COLO668 (cell line): ENCODE measurements at regions not wholly inside any gene's neighbourhood (a gene's known extent, or its start where the extent isn't known, plus 50 kb on each side); places are given as distances from the start of the nearest gene placed in this dataset.

Experiments
- DNase-seq: peaks from one replicate; lab custom pipeline; 2025; ENCODE audit not compliant: unreplicated experiment; lab: John Stamatoyannopoulos, UW

DNA sequence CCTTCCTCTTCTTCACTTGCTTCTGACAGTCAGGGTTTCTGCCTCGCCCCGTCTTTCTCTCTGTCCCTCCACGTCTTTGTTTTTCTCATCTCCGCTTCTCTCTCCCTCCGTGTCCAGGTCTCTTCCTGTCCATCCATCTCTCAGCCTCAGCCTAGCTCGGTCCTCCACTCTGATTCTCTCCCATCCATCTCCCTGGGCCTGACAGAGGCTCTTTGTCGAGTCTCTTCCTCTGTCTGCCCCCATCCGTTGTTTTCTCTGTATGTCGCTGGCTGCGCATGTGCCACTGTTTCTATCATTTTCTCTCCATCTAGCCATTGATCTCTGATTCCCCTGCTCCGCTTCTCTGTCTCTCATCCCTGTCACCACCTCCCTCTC, 328.9 kb upstream of the TBX3 start:
- DNase-seq, result no peak

- no peak for DNase-seq
These were observed 327.7 kb upstream of the TBX3 start for GRCh38 chr12:115011703-115012102.

DNA sequence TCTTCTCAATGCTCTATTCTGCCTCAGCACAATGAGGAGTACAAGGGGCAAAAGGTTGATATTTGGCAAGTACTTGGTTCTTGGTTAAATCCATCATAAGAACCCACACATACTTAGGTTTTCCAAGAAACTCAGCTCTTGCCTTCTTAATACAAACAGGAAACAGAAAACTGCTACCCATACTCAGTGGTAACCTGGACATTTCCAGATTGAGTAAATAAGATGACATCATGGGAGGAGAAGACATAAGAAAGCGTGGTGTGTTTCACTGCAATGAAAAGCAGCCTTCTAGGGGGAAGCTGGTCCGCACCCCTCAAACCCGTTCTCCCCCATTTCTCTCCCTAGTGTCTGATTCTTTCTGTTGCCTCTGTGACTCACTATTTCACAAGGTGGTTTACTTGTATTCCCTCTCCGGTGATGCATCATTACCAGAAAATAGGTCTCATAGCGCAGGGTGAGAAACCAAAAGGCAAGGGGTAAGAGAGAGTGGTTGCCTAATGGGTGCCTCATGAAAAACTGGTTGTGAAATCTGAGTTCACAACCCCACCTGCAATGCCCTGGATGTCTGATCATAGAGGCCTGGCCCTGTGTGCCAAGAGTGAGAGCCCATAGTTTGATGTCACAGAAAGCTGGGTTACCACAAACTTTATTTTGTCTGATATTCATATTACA, 326.5 kb upstream of the TBX3 start:
- no peak for DNase-seq

DNA sequence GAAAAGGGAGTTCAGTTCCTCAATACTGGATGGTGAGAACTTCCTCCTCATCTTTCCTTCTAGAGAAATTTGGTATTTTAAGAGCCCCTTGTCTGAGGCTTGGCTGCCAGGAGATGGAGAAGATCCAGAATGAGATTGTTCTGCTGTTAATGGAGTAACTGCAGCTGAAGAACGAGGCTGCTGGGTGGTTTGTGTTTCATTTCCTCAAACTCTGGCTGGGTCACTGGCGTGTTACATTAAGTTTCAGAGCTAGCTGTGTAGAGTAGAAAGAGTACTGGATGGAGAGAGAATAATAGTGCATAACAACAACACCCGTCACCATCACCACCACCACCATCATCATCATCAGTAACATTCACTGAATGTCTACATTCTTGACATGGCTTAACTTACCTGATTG, 325.0 kb upstream of the TBX3 start:
- no peak for DNase-seq

DNA sequence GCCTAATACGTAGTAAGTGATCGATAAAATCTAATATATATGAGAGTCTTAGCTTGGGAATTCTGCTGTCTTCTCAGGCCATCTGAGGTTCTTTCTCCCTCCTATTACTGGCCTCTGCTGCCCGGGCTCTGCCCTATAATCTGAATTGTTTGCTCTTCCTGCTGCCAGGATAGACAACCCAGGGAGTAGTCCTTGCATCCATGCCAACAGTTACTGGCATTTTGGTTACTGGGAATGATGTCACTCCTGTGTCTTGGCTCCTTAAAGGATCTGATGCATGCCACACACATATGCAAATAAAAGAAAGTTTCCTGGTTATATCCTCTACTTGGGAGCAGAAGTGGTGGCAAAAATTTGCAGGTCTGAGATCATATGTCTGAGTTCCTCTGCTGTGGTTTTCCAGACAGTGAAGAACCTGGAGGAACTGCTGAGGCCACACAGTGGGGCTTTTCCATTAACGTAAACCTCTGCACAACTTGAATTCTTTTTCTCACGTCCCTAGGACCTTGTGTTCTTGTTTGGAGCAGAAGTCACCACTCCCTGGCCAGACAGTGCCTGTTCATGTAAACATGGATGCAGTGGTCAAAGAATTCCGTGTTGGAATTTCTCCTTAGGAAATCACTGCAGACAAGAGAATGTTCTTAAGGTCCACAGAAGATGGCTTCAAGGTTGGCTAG, 320.6 kb upstream of the TBX3 start:
- no peak for DNase-seq

- DNase-seq, result no peak
These were observed 318.5 kb upstream of the TBX3 start for GRCh38 chr12:115002434-115002833.

DNA sequence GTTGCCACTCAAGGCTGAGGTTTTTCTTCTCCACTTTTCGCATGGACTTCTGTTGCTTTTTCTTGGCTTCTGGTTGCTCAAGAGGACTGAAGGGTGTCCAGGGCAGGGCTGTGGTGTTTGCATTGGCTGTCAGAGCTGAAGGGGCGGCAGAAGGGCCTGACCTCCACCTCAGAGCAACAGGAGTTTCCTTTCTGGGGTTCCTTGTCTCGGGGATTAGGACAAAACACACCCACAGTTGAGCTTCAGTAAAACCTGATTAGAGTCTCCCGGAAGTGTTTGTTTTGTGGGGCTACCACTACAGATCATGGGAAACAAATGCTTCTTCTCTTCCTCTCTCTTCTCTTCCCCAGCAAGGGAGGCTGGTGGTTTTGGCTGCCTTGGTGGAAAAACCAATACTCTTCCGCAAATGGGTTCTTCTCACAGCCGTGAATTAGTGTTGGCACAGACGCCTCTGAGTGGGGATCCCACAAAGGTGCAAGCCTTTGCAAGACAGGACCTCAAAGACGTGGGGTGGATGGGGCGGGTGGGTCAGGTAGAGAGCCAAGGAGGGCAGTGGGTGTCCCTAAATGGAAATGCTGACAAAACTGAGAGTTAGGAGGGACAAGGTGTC, 317.7 kb upstream of the TBX3 start:
- no peak for DNase-seq

DNA sequence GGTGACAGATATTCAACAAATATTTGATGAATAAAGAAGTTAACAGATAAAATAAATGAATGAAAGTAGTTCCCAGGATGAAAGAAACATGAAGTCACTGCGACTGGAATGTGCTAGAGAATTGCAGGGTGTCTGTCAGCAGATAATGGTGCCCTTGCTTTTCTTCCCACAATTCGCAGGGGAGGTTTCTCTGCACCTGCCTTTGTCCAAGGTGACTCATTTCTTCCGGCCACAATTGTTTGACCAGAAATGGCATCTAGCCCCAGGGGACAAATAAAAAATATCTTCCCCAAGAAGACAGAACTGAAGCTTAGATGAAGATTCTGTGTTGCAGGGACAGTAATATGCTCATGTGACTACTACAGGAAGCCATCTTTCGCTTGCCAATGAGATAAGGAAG, 316.1 kb upstream of the TBX3 start:
- no peak for DNase-seq

GRCh38 chr12:114998750-114999128, 314.8 kb upstream of the TBX3 start:
- no peak for DNase-seq

DNA sequence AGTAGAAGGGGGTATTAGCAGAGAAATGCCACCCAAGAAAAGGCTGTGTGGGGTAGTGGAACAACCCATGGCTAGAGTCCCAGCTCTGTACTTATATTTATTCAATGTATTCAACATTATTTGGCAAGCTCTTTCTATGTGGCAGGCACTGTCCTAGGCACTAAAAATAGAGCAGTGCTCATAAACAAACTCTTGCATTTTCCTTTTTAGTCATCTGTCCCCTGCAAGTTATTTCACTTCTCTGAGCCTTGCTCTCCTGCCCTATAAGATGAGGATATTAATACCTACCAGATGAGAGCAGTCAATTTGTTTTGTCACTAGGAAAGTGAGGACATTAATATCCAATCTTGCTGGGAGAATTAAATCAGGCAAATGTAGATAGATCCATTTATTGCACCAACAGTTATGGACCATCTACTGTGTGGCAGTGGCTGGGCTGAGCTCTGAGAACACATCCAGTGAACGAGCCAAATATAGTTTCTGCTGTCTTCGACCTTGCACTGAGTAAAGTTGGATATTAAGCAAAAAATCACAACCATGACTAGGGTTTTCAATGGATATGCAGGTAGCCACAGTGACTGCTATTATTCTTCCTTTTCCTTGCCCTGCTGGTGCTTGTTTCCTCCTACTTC, 314.3 kb upstream of the TBX3 start:
- DNase-seq, result no peak

- DNase-seq, result no peak
These were observed 312.4 kb upstream of the TBX3 start for GRCh38 chr12:114996382-114996781.

DNA sequence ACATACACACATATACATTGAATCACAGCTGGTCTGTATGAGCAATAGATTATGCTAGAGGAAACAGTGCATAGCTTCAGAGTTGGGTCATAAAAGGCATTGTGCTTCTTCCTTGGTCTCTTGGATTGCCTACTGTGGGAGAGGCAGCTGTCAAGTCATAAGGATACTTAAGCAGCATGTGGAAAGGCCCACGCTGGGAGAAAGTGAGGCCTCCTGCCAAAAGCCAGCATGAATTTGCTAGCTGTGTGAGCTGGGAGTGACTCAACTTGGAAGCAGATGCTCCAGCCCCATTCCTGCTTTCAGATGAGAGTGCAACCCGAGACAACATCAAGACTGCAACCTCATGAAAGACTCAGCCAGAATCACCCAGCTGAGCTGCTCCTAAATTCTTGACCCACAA, 311.9 kb upstream of the TBX3 start:
- no peak for DNase-seq

DNA sequence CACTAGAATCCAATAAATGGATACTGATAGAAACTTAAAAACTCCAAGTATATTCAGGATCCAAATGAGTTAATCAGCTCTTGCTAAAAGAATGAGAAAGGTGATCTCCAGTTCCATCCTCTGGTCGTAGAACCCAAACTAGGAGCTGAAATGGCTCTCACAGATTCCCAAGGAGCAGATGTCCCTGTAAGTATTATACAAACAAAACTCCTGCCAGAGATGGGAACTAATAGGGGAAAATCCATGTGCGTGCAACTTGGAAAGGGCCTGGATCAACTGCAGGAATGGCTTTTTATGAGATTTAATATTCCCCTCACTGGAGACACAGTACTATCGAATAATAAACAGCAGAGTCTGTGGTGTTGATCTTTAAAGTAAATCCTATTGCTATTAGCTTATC, 309.2 kb upstream of the TBX3 start:
- no peak for DNase-seq

DNA sequence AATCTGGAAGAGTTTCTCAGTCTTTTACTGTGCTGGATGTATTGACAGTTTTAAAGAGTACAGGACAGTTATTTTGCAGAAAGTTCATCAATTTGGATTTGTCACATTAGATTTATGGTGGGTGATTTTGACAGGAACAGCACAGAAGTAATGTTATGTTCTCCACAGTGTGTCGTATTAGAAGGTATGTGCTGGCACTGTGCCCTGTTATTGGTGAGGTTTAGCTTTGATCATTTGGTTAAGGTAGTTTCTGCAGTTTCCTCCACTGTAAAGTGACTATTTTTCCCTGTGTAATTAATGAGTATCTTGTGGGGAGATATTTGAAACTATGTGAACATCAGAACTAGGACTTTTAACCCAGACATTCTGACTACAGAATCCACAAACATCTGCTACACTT, 308.5 kb upstream of the TBX3 start:
- no peak for DNase-seq

- no peak for DNase-seq
These were observed 306.4 kb upstream of the TBX3 start for GRCh38 chr12:114990381-114990780.

- DNase-seq, result no peak
These were observed 302.9 kb upstream of the TBX3 start for GRCh38 chr12:114986849-114987248.

- DNase-seq, result no peak
These were observed 302.3 kb upstream of the TBX3 start for GRCh38 chr12:114986178-114986714.

DNA sequence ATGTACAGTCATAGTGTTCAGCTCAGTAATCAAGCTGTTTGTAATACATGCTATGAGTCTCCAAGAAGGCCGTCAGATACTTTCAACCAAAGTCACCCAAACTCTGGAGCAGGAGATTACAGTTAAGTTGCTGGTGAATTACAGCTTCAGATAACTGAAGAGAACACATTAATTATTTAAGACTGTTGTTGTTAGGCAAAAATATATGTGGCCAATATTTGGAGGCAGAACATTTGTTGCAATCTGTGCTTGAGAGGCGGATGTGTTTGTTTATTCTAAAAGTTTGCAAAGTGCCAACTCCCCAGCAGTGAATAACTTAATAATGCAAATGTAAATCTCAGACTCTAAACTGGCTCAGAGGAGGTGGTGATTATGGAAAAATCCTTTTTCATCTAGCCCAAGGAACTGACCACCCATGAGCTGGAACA, 300.7 kb upstream of the TBX3 start:
- no peak for DNase-seq

GRCh38 chr12:114982760-114983159, 298.8 kb upstream of the TBX3 start:
- no peak for DNase-seq

- DNase-seq, result no peak
These were observed 297.1 kb upstream of the TBX3 start for GRCh38 chr12:114981036-114981435.

DNA sequence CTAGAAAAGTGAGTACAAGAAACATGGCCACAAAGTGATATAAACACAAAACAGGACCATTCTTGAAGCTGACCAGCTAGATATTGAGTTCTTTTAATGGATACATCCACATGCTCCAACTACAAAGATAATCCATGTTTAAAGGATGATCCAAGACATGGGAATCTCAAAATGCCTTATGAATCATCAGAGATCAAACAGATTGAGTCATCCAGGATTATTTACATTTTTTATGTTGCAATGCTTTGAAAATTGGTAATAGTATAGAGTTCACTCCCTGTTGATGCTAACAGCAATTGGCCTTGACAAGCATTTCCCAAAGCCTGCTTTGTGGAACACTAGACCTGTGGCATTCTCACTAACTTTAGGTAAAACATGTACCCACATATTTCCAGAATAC, 293.0 kb upstream of the TBX3 start:
- DNase-seq, result no peak

DNA sequence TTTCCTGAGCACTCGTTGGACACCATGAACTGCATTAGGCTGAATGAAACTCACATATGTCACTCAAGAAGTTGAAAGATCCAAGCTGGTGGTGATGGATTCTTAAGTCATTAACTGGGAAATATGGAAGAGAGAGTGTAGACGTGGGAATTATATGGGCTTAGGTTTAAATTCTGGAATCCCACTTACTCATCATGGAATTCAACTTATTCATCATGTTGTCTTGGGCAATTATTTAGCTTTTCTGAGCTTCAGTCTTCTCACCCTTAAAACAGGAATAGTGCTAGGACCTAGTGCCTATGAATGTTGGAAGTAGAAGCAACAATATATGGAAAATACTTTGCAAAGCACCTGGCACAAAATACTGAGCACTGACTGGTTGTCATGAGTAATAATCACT, 292.4 kb upstream of the TBX3 start:
- DNase-seq, result no peak
